Transverse colon (tissue), 4 donors: ENCODE measurements at regions not wholly inside any gene's neighbourhood (a gene's known extent, or its start where the extent isn't known, plus 50 kb on each side); places are given as distances from the start of the nearest gene placed in this dataset.

Experiments
- DNase-seq: peaks from one replicate; pipeline ENCODE4 v3.0.0-alpha.2; 2019
- H3K27ac ChIP-seq, 4 donors: fragments of 200-600 bp; sonication (generic); 2 replicates each; pipeline ENCODE4 v1.5.1; 2016 to 2018; ENCODE audit warnings: inconsistent platforms in 4 of 4
- H3K27me3 ChIP-seq: fragments of 200-600 bp; sonication (generic); 2 replicates; pipeline ENCODE4 v1.5.1; 2017; ENCODE audit warnings: inconsistent platforms
- H3K36me3 ChIP-seq, 4 donors: fragments of 200-600 bp; sonication (generic); 2 replicates each; pipeline ENCODE4 v1.5.1; 2017 to 2019; ENCODE audit warnings: inconsistent platforms in 4 of 4
- H3K4me1 ChIP-seq, 4 donors: fragments of 200-600 bp; sonication (generic); 2 replicates each; pipeline ENCODE4 v1.5.1; 2017 to 2020; ENCODE audit warnings: inconsistent platforms in 4 of 4
- H3K4me3 ChIP-seq, 4 donors: fragments of 200-600 bp; sonication (generic); 1 replicate in 1 of 4; 2 replicates in 3 of 4; pipeline versions ENCODE4 v1.5.1 to v1.6.1; 2017 to 2019; ENCODE audit warnings: inconsistent platforms in 4 of 4
- H3K9me3 ChIP-seq, 2 donors: fragments of 200-600 bp; sonication (generic); 2 replicates each; pipeline ENCODE4 v1.5.1; 2017 to 2019; ENCODE audit warnings: inconsistent platforms in 2 of 2
- CTCF ChIP-seq, 5 experiments: fragments of 200-600 bp in 3 of 5; fragments of 450-650 bp in 2 of 5; sonication (generic) in 3 of 5; IDR thresholded peaks; 1 replicate in 2 of 5; 2 replicates in 3 of 5; pipeline ENCODE4 v1.5.1; 2016 to 2017; ENCODE audit warnings: antibody characterized with exemption in 5 of 5, inconsistent platforms in 3 of 5, mild to moderate bottlenecking in 2 of 5, moderate library complexity in 1 of 5
- EP300 ChIP-seq: sonication (generic); formaldehyde crosslinking; IDR thresholded peaks from one replicate; pipeline ENCODE4 v1.6.1; 2017; ENCODE audit warnings: antibody characterized with exemption, low read depth
- POLR2A ChIP-seq: fragments of 450-650 bp; IDR thresholded peaks from one replicate; pipeline ENCODE4 v1.6.1; 2016; ENCODE audit warnings: antibody characterized with exemption, mild to moderate bottlenecking, moderate library complexity
- POLR2AphosphoS5 ChIP-seq, 3 donors: sonication (generic); formaldehyde crosslinking; IDR thresholded peaks; one replicate each; pipeline ENCODE4 v1.6.1; 2016; ENCODE audit warnings: antibody characterized with exemption in 3 of 3
- WGBS, 2 donors: methylation state at CpG; one replicate each; pipeline ENCODE4 v1.1.5; 2018; ENCODE audit warnings: low coverage in 1 of 2; 5-methylcytosine and 5-hydroxymethylcytosine counted together
- in situ Hi-C, 4 donors: fragments of 200-750 bp; cut with MboI; loops; one replicate each; pipeline versions ENCODE4 v1.15.0 to v1.15.1; 2017; ENCODE audit warnings: low sequenced_read_pairs in 3 of 4, low pct_ligation_motif_present in 1 of 4, low pct_unique_long_range_greater_than_20kb in 1 of 4
- intact Hi-C: fragments of 100-400 bp; cut with DNase I; formaldehyde crosslinking; loops from one replicate; pipeline ENCODE4 v1.15.1; 2023; ENCODE audit warnings: low total_unique reads

GRCh38 chr3:164608554-164609276 is 469.6 kb downstream of the SI start:
- intact Hi-C loops, result no loop called here
- no peak overlapping the region for H3K4me3 ChIP-seq
- no peaks in the 10 kb centered on the region for H3K36me3 ChIP-seq
- no peaks in the 10 kb centered on the region for H3K27me3 ChIP-seq
- no peak for DNase-seq
- no peak overlapping the region for H3K27ac ChIP-seq
- no peaks in the 10 kb centered on the region for H3K4me1 ChIP-seq
- H3K9me3 ChIP-seq, result no peaks in the 10 kb centered on the region
- in situ Hi-C loops, result no loop called here
- WGBS, 2 donors, result 68 to 76% methylated on average over 7 of the region's 7 CpGs
- TF ChIP-seq CTCF (IDR thresholded peaks at IDR 0.05) (no peak), POLR2A (no peak), EP300 (no peak), POLR2AphosphoS5 (IDR thresholded peaks at IDR 0.05) (no peak)

GRCh38 chr3:164604687-164605086 is 473.6 kb downstream of the SI start:
- Histone ChIP-seq H3K9me3 (no peaks in the 10 kb centered on the region), H3K27ac (no peak overlapping the region), H3K4me1 (no peaks in the 10 kb centered on the region), H3K4me3 (no peak overlapping the region), H3K27me3 (no peaks in the 10 kb centered on the region), H3K36me3 (no peaks in the 10 kb centered on the region)
- WGBS, 2 donors, result 56 to 65% methylated on average over 4 of the region's 4 CpGs
- TF ChIP-seq EP300 (no peak), CTCF (IDR thresholded peaks at IDR 0.05) (no peak), POLR2AphosphoS5 (IDR thresholded peaks at IDR 0.05) (no peak), POLR2A (no peak)
- DNase-seq, result no peak
- intact Hi-C loops (no loop called here), in situ Hi-C loops (no loop called here)

GRCh38 chr3:164577667-164578210 is 500.6 kb downstream of the SI start:
- WGBS, 2 donors, result 87 to 92% methylated on average over 2 of the region's 2 CpGs
- no peak for DNase-seq
- in situ Hi-C loops, result no loop called here
- no peaks in the 10 kb centered on the region for H3K4me1 ChIP-seq
- no peaks in the 10 kb centered on the region for H3K9me3 ChIP-seq
- no peak overlapping the region for H3K27ac ChIP-seq
- no peak overlapping the region for H3K4me3 ChIP-seq
- no peaks in the 10 kb centered on the region for H3K27me3 ChIP-seq
- no peak for TF ChIP-seq EP300
- TF ChIP-seq CTCF (IDR thresholded peaks at IDR 0.05), result no peak
- TF ChIP-seq POLR2AphosphoS5 (IDR thresholded peaks at IDR 0.05), result no peak
- TF ChIP-seq POLR2A, result no peak
- intact Hi-C loops, result no loop called here
- no peaks in the 10 kb centered on the region for H3K36me3 ChIP-seq

- TF ChIP-seq POLR2A (no peak), CTCF (IDR thresholded peaks at IDR 0.05) (no peak), EP300 (no peak), POLR2AphosphoS5 (IDR thresholded peaks at IDR 0.05) (no peak)
- no peaks in the 10 kb centered on the region for H3K27me3 ChIP-seq
- H3K27ac ChIP-seq, result no peak overlapping the region
- WGBS, 2 donors, result 79 to 85% methylated on average over 4 of the region's 4 CpGs
- H3K36me3 ChIP-seq, result no peaks in the 10 kb centered on the region
- intact Hi-C loops, result no loop called here
- no peak overlapping the region for H3K4me3 ChIP-seq
- no peaks in the 10 kb centered on the region for H3K4me1 ChIP-seq
- in situ Hi-C loops, result no loop called here
- DNase-seq, result no peak
- no peaks in the 10 kb centered on the region for H3K9me3 ChIP-seq
Observed at GRCh38 chr3:164572436-164572835, 505.9 kb downstream of the SI start.
